ENCODE measurements at regions not wholly inside any gene's neighbourhood (a gene's known extent, or its start where the extent isn't known, plus 50 kb on each side); places are given as distances from the start of the nearest gene placed in this dataset.

- in situ Hi-C loops (cut with HindIII; ENCODE audit: low sequenced_read_pairs), result no loop called here
Observed at GRCh38 chr19:29292153-29292552, 79.2 kb upstream of the UQCRFS1 start.

- in situ Hi-C loops (cut with HindIII; ENCODE audit: low sequenced_read_pairs), result no loop called here
Observed at GRCh38 chr19:29292562-29292961, 79.6 kb upstream of the UQCRFS1 start.

GRCh38 chr19:29293292-29293691, 80.3 kb upstream of the UQCRFS1 start:
- in situ Hi-C loops (cut with HindIII; ENCODE audit: low sequenced_read_pairs), result no loop called here

GRCh38 chr19:29293736-29294342, 80.9 kb upstream of the UQCRFS1 start:
- in situ Hi-C loops (cut with HindIII; ENCODE audit: low sequenced_read_pairs), result no loop called here

GRCh38 chr19:29294343-29294811, 81.4 kb upstream of the UQCRFS1 start:
- in situ Hi-C loops (cut with HindIII; ENCODE audit: low sequenced_read_pairs), result no loop called here

- in situ Hi-C loops (cut with HindIII; ENCODE audit: low sequenced_read_pairs), result no loop called here
Observed at GRCh38 chr19:29295285-29295684, 82.3 kb upstream of the UQCRFS1 start.

GRCh38 chr19:29297381-29297780, 84.4 kb upstream of the UQCRFS1 start:
- in situ Hi-C loops (cut with HindIII; ENCODE audit: low sequenced_read_pairs), result no loop called here

GRCh38 chr19:29299416-29300380, 86.7 kb upstream of the UQCRFS1 start:
- in situ Hi-C loops (cut with HindIII; ENCODE audit: low sequenced_read_pairs), result no loop called here

- in situ Hi-C loops (cut with HindIII; ENCODE audit: low sequenced_read_pairs), result no loop called here
Observed at GRCh38 chr19:29302002-29302928, 89.3 kb upstream of the UQCRFS1 start.

GRCh38 chr19:29303069-29303718, 90.2 kb upstream of the UQCRFS1 start:
- in situ Hi-C loops (cut with HindIII; ENCODE audit: low sequenced_read_pairs), result no loop called here

- in situ Hi-C loops (cut with HindIII; ENCODE audit: low sequenced_read_pairs), result no loop called here
Observed at GRCh38 chr19:29303719-29304090, 90.8 kb upstream of the UQCRFS1 start.

- in situ Hi-C loops (cut with HindIII; ENCODE audit: low sequenced_read_pairs), result no loop called here
Observed at GRCh38 chr19:29305268-29305667, 92.3 kb upstream of the UQCRFS1 start.

- in situ Hi-C loops (cut with HindIII; ENCODE audit: low sequenced_read_pairs), result no loop called here
Observed at GRCh38 chr19:29308977-29309590, 96.1 kb upstream of the UQCRFS1 start.

- in situ Hi-C loops (cut with HindIII; ENCODE audit: low sequenced_read_pairs), result no loop called here
Observed at GRCh38 chr19:29309637-29310036, 96.7 kb upstream of the UQCRFS1 start.

- in situ Hi-C loops (cut with HindIII; ENCODE audit: low sequenced_read_pairs), result no loop called here
Observed at GRCh38 chr19:29311191-29311790, 98.3 kb upstream of the UQCRFS1 start.

GRCh38 chr19:29315556-29316190, 102.7 kb upstream of the UQCRFS1 start:
- in situ Hi-C loops (cut with HindIII; ENCODE audit: low sequenced_read_pairs), result no loop called here

- in situ Hi-C loops (cut with HindIII; ENCODE audit: low sequenced_read_pairs), result no loop called here
Observed at GRCh38 chr19:29318581-29318980, 105.6 kb upstream of the UQCRFS1 start.

GRCh38 chr19:29320086-29320485, 107.1 kb upstream of the UQCRFS1 start:
- in situ Hi-C loops (cut with HindIII; ENCODE audit: low sequenced_read_pairs), result no loop called here

GRCh38 chr19:29320618-29321017, 107.7 kb upstream of the UQCRFS1 start:
- in situ Hi-C loops (cut with HindIII; ENCODE audit: low sequenced_read_pairs), result no loop called here

All from endothelial cell of hepatic sinusoid (primary cell).